Breast epithelium (tissue), 4 donors: ENCODE measurements at regions not wholly inside any gene's neighbourhood (a gene's known extent, or its start where the extent isn't known, plus 50 kb on each side); places are given as distances from the start of the nearest gene placed in this dataset.

Experiments used
- DNase-seq, 2 donors: peaks; one replicate each; pipeline ENCODE4 v3.0.0-alpha.2; 2019; ENCODE audit warnings: low spot score in 2 of 2
- H3K27ac ChIP-seq, 2 donors: fragments of 200-600 bp; sonication (generic) in 1 of 2; one replicate each; pipeline ENCODE4 v1.5.1; 2016 to 2019; ENCODE audit warnings: mild to moderate bottlenecking in 1 of 2
- H3K27me3 ChIP-seq, 2 donors: fragments of 200-600 bp; sonication (generic) in 1 of 2; one replicate each; pipeline versions ENCODE4 v1.5.1 to v1.6.0; 2017 to 2019; ENCODE audit warnings: control low read depth in 1 of 2, mild to moderate bottlenecking in 1 of 2
- H3K36me3 ChIP-seq: fragments of 200-600 bp; one replicate; pipeline ENCODE4 v1.5.1; 2019
- H3K4me1 ChIP-seq, 2 donors: fragments of 200-600 bp; sonication (generic); one replicate each; pipeline ENCODE4 v1.5.1; 2016 to 2019; ENCODE audit warnings: control low read depth in 1 of 2
- H3K4me3 ChIP-seq, 3 donors: fragments of 200-600 bp; sonication (generic); 1 replicate in 2 of 3; 2 replicates in 1 of 3; pipeline ENCODE4 v1.5.1; 2016 to 2019; ENCODE audit warnings: mild to moderate bottlenecking in 3 of 3, moderate library complexity in 2 of 3
- H3K9me3 ChIP-seq, 2 donors: fragments of 200-600 bp; sonication (generic) in 1 of 2; one replicate each; pipeline ENCODE4 v1.5.1; 2016 to 2019; ENCODE audit warnings: control low read depth in 1 of 2
- POLR2A ChIP-seq: fragments of 450-650 bp; IDR thresholded peaks from one replicate; pipeline ENCODE4 v1.6.1; 2016; ENCODE audit warnings: antibody characterized with exemption, mild to moderate bottlenecking, moderate library complexity
- POLR2AphosphoS5 ChIP-seq, 3 donors: sonication (generic); formaldehyde crosslinking; IDR thresholded peaks; one replicate each; pipeline ENCODE4 v1.6.1; 2017; ENCODE audit warnings: antibody characterized with exemption in 3 of 3
- intact Hi-C: fragments of 100-400 bp; cut with DNase I; formaldehyde crosslinking; loops from one replicate; pipeline ENCODE4 v1.15.1; 2023; ENCODE audit warnings: low total_unique reads
- TF ChIP-seq, protein P1 (sequence below), 3 donors: fragments of 450-650 bp; IDR thresholded peaks; one replicate each; pipeline ENCODE4 v1.5.1; 2016 to 2017; ENCODE audit warnings: antibody characterized with exemption in 3 of 3, mild to moderate bottlenecking in 3 of 3, moderate library complexity in 3 of 3

DNA sequence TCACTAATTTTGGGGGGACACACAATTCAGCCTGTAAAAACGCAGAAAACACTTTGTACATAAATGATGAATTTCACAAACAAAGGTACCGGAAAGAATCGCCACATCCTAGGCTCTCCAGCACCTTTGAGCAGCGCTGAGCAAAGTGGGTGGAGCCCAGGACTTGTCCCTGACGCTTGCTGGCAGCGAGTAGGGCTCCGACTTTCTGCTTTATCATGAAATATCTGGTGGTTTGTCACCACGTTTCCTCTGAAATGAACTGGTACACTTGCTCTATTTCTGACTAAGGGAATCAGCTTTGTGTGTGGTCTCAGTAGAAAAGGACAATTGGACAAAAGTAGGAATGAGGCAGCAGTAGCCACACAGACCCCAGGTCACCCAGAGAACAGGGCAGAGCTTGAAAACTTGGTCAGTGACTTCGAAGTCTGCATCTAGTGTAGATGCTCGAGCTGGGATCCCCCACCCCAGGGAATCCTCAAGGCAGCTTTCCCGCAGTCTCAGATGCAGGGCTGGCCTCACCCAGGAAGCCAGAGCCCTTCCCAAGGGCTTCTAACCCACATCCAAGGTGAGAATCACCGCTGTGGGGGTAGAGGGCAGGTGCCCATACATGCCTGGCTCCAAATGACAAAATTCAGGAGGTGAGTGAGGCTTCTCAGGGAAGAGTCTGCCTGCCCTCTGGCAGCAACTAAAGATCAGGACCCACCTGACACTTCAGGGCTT is 85.3 kb upstream of the SOX1 start:
- intact Hi-C loops, result no loop called here
- TF ChIP-seq, protein P1, sequence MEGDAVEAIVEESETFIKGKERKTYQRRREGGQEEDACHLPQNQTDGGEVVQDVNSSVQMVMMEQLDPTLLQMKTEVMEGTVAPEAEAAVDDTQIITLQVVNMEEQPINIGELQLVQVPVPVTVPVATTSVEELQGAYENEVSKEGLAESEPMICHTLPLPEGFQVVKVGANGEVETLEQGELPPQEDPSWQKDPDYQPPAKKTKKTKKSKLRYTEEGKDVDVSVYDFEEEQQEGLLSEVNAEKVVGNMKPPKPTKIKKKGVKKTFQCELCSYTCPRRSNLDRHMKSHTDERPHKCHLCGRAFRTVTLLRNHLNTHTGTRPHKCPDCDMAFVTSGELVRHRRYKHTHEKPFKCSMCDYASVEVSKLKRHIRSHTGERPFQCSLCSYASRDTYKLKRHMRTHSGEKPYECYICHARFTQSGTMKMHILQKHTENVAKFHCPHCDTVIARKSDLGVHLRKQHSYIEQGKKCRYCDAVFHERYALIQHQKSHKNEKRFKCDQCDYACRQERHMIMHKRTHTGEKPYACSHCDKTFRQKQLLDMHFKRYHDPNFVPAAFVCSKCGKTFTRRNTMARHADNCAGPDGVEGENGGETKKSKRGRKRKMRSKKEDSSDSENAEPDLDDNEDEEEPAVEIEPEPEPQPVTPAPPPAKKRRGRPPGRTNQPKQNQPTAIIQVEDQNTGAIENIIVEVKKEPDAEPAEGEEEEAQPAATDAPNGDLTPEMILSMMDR (IDR thresholded peaks at IDR 0.05), result no peak
- TF ChIP-seq POLR2A (no peak), POLR2AphosphoS5 (IDR thresholded peaks at IDR 0.05) (no peak)
- Histone ChIP-seq H3K27me3 (peaks cover 0 to 32% of the 10 kb centered on the region in 2 donors), H3K27ac (no peak overlapping the region), H3K9me3 (no peaks in the 10 kb centered on the region), H3K4me3 (no peak overlapping the region), H3K36me3 (no peaks in the 10 kb centered on the region), H3K4me1 (no peaks in the 10 kb centered on the region)
- no peak for DNase-seq

DNA sequence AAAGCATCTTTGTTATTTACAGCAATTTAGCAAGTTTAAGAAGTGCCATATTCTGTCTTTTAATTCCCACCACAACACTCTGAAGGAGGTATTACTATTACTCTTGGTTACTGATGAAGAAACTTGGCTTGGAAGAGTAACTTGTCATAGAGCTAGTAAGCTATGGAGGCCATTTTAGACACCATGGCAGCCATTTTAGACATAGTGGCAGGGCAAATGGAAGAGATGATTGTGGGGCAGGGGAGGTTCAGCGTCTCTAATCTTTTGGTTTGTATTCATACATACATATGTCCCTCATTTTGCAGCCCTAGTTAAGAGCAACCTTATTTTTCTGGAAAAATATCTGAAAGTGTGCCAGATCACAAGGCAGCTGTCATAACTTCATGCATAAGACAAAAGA is 82.6 kb upstream of the SOX1 start:
- no peak overlapping the region for H3K4me3 ChIP-seq
- TF ChIP-seq, protein P1 (IDR thresholded peaks at IDR 0.05), result no peak
- TF ChIP-seq POLR2AphosphoS5 (IDR thresholded peaks at IDR 0.05) (no peak), POLR2A (no peak)
- H3K27me3 ChIP-seq, result peaks cover 0 to 18% of the 10 kb centered on the region in 2 donors
- no peak for DNase-seq
- intact Hi-C loops, result no loop called here
- no peaks in the 10 kb centered on the region for H3K36me3 ChIP-seq
- no peak overlapping the region for H3K27ac ChIP-seq
- H3K9me3 ChIP-seq, result peaks cover 0 to 8% of the 10 kb centered on the region in 2 donors
- H3K4me1 ChIP-seq, result no peaks in the 10 kb centered on the region

GRCh38 chr13:111990362-111990761 is 76.6 kb upstream of the SOX1 start:
- TF ChIP-seq POLR2AphosphoS5 (IDR thresholded peaks at IDR 0.05) (no peak), POLR2A (no peak)
- TF ChIP-seq, protein P1 (IDR thresholded peaks at IDR 0.05), result no peak
- intact Hi-C loops, result no loop called here
- H3K4me1 ChIP-seq, result no peaks in the 10 kb centered on the region
- no peak overlapping the region for H3K4me3 ChIP-seq
- H3K27me3 ChIP-seq, result no peaks in the 10 kb centered on the region
- no peak overlapping the region for H3K27ac ChIP-seq
- H3K36me3 ChIP-seq, result no peaks in the 10 kb centered on the region
- peaks cover 10 to 29% of the 10 kb centered on the region in 2 donors for H3K9me3 ChIP-seq
- no peak for DNase-seq

DNA sequence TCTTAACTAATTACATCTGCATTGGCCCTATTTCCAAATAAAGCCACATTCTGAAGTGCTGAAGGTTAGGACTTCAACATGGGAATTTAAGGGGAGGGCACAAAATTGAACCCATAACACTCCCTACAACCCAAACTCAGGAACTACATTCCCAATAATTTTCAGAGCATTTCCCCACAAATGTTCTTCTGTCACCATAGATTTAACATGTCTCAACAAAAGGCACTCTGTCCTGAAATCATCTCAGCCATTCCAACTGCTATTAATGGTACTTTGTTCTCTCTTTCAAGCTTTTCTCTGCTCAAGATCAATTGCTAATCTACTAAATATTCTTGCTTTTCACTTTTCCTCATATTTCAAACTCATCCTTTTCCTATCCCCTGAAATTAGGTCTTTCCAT is 74.0 kb upstream of the SOX1 start:
- intact Hi-C loops, result no loop called here
- Histone ChIP-seq H3K27me3 (no peaks in the 10 kb centered on the region), H3K9me3 (peaks cover 10 to 29% of the 10 kb centered on the region in 2 donors), H3K4me3 (no peak overlapping the region), H3K36me3 (no peaks in the 10 kb centered on the region), H3K27ac (no peak overlapping the region), H3K4me1 (no peaks in the 10 kb centered on the region)
- DNase-seq, result no peak
- TF ChIP-seq POLR2A (no peak), POLR2AphosphoS5 (IDR thresholded peaks at IDR 0.05) (no peak)
- TF ChIP-seq, protein P1 (IDR thresholded peaks at IDR 0.05), result no peak

DNA sequence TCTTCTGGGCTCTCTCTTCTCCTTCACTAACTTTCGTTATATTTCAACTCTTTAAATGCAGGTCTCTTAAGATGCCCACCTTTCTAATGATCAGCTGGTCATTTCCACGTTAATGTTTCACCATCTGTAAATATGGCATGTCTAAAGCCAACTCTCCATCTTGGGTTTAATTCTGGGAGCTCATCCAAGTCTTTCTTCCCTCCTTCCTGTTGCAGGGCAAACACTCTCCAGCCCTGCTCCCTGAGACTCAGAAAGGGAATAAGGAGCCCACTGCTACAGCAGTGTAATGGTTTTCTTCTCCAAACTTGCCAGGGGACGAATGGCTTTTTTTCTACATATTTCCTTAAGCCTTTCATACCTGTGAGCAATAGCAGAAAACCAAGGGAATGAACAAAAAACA is 73.3 kb upstream of the SOX1 start:
- TF ChIP-seq, protein P1 (IDR thresholded peaks at IDR 0.05), result no peak
- no peak for TF ChIP-seq POLR2A
- TF ChIP-seq POLR2AphosphoS5 (IDR thresholded peaks at IDR 0.05), result no peak
- Histone ChIP-seq H3K4me1 (no peaks in the 10 kb centered on the region), H3K27ac (no peak overlapping the region), H3K36me3 (no peaks in the 10 kb centered on the region), H3K9me3 (peaks cover 10 to 27% of the 10 kb centered on the region in 2 donors), H3K4me3 (no peak overlapping the region), H3K27me3 (peaks cover 0 to 1% of the 10 kb centered on the region in 2 donors)
- DNase-seq, result no peak
- intact Hi-C loops, result no loop called here
